Prostate gland (tissue), 2 donors: ENCODE measurements at regions not wholly inside any gene's neighbourhood (a gene's known extent, or its start where the extent isn't known, plus 50 kb on each side); places are given as distances from the start of the nearest gene placed in this dataset.

Source experiments
- DNase-seq: peaks from one replicate; pipeline ENCODE4 v3.0.0-alpha.2; 2019; ENCODE audit warnings: low spot score
- H3K27ac ChIP-seq, 2 donors: fragments of 200-600 bp; sonication (generic); 2 replicates each; pipeline ENCODE4 v1.5.1; 2017 to 2019
- H3K27me3 ChIP-seq: fragments of 200-600 bp; sonication (generic); replicated peaks from 2 replicates; pipeline ENCODE4 v1.5.1; 2019; ENCODE audit not compliant: insufficient read depth
- H3K36me3 ChIP-seq, 2 donors: fragments of 200-600 bp; sonication (generic); 1 replicate in 1 of 2; 2 replicates in 1 of 2; pipeline versions ENCODE4 v1.5.1 to v1.8.1; 2017 to 2019
- H3K4me1 ChIP-seq: fragments of 200-600 bp; sonication (generic); replicated peaks from 2 replicates; pipeline ENCODE4 v1.5.1; 2019
- H3K4me3 ChIP-seq, 2 donors: fragments of 200-600 bp; sonication (generic); 2 replicates each; pipeline ENCODE4 v1.5.1; 2017 to 2019
- H3K9me3 ChIP-seq: fragments of 200-600 bp; sonication (generic); 2 replicates; pipeline ENCODE4 v1.5.1; 2017
- CTCF ChIP-seq, 4 experiments: fragments of 200-600 bp in 2 of 4; fragments of 450-650 bp in 2 of 4; sonication (generic) in 2 of 4; IDR thresholded peaks; 1 replicate in 3 of 4; 2 replicates in 1 of 4; pipeline ENCODE4 v1.5.1; 2016 to 2019; ENCODE audit warnings: antibody characterized with exemption in 4 of 4, mild to moderate bottlenecking in 2 of 4, moderate library complexity in 2 of 4
- POLR2A ChIP-seq: fragments of 450-650 bp; IDR thresholded peaks from one replicate; pipeline ENCODE4 v1.6.1; 2016; ENCODE audit warnings: antibody characterized with exemption, mild to moderate bottlenecking
- POLR2AphosphoS5 ChIP-seq: sonication (generic); formaldehyde crosslinking; IDR thresholded peaks from one replicate; pipeline ENCODE4 v1.6.1; 2017; ENCODE audit warnings: antibody characterized with exemption
- WGBS: methylation state at CpG from one replicate; pipeline ENCODE4 v1.1.5; 2018; 5-methylcytosine and 5-hydroxymethylcytosine counted together
- intact Hi-C: fragments of 100-400 bp; cut with DNase I; formaldehyde crosslinking; loops from one replicate; pipeline ENCODE4 v1.14.2; 2022

DNA sequence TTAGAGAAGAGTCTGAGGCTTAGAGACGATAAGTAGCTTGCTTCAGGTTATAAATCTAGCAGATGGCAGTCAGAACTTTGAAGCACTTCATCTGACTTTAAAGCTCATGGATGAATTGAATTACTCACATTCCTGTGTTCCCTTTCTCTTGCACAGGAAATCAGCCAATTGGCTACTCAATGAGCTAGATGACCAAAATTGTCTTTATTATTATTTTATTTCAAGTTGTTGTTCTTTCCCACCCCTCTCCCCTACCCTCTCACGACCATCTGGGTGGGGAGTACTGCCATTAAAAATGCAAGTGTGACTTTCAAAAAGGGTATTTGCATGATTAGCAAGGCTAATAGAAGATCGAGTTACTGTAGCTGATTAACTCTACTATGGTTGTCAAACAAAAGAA is 491.1 kb downstream of the NR4A2 start:
- no peak overlapping the region for H3K4me3 ChIP-seq
- H3K36me3 ChIP-seq = no peaks in the 10 kb centered on the region
- no peaks in the 10 kb centered on the region for H3K27me3 ChIP-seq
- H3K9me3 ChIP-seq = no peaks in the 10 kb centered on the region
- intact Hi-C loops = no loop called here
- no peak for DNase-seq
- TF ChIP-seq CTCF (IDR thresholded peaks at IDR 0.05) (no peak), POLR2AphosphoS5 (no peak), POLR2A (no peak)
- WGBS = 22% methylated on average over 3 of the region's 3 CpGs
- H3K27ac ChIP-seq = no peak overlapping the region
- H3K4me1 ChIP-seq = no peaks in the 10 kb centered on the region

DNA sequence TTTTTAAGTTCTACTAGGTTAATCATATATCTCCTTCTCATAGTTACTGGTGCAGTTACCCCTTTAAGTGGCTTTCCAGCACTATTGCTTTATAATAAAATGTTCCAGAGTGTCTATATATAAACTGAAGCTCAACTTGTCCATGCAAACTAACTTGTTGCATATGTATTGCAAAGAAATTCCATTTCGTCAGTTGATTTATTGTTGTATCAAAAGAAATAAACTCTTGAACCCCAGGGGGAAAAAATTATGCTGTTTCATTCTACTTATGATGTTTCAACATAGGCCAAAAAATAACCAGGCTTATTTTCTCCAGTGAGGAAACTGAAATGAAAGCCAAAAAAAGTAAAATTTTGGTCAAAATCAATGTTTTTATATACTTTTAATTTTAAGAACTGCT is 491.9 kb downstream of the NR4A2 start:
- Histone ChIP-seq H3K9me3 (no peaks in the 10 kb centered on the region), H3K27ac (no peak overlapping the region), H3K4me1 (no peaks in the 10 kb centered on the region), H3K27me3 (no peaks in the 10 kb centered on the region), H3K36me3 (no peaks in the 10 kb centered on the region), H3K4me3 (no peak overlapping the region)
- WGBS = 73% methylated on average over 1 of the region's 1 CpG
- intact Hi-C loops = no loop called here
- DNase-seq = no peak
- TF ChIP-seq POLR2AphosphoS5 (no peak), CTCF (IDR thresholded peaks at IDR 0.05) (no peak), POLR2A (no peak)

GRCh38 chr2:155839991-155840390 is 492.5 kb downstream of the NR4A2 start:
- DNase-seq = no peak
- H3K27me3 ChIP-seq = no peaks in the 10 kb centered on the region
- 62% methylated on average over 2 of the region's 2 CpGs for WGBS
- no peaks in the 10 kb centered on the region for H3K36me3 ChIP-seq
- H3K4me1 ChIP-seq = no peaks in the 10 kb centered on the region
- TF ChIP-seq POLR2A (no peak), CTCF (IDR thresholded peaks at IDR 0.05) (no peak), POLR2AphosphoS5 (no peak)
- intact Hi-C loops = no loop called here
- H3K9me3 ChIP-seq = no peaks in the 10 kb centered on the region
- H3K27ac ChIP-seq = no peak overlapping the region
- H3K4me3 ChIP-seq = no peak overlapping the region

DNA sequence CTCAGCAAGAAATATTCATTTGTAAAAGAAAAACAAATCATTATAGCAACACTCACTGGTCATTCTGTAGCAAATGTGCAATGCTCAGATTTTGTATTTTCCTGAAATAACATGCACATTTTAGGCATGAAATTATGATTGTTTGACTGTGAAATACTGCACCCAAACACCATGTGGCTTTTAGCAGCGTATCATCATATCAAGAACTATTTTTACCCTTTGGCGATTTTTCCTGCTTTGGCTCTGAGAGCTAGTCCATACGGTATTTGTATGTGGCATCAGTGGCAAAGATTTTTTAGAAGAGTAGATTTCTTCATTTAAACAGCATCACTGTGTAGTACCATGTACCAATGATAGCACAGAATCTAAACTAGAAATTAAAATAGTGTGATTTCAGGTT is 493.1 kb downstream of the NR4A2 start:
- no peaks in the 10 kb centered on the region for H3K9me3 ChIP-seq
- H3K27me3 ChIP-seq = no peaks in the 10 kb centered on the region
- H3K27ac ChIP-seq = no peak overlapping the region
- no peaks in the 10 kb centered on the region for H3K36me3 ChIP-seq
- 79% methylated on average over 3 of the region's 3 CpGs for WGBS
- H3K4me1 ChIP-seq = no peaks in the 10 kb centered on the region
- DNase-seq = no peak
- no peak overlapping the region for H3K4me3 ChIP-seq
- TF ChIP-seq POLR2AphosphoS5 (no peak), CTCF (IDR thresholded peaks at IDR 0.05) (no peak), POLR2A (no peak)
- intact Hi-C loops = no loop called here

DNA sequence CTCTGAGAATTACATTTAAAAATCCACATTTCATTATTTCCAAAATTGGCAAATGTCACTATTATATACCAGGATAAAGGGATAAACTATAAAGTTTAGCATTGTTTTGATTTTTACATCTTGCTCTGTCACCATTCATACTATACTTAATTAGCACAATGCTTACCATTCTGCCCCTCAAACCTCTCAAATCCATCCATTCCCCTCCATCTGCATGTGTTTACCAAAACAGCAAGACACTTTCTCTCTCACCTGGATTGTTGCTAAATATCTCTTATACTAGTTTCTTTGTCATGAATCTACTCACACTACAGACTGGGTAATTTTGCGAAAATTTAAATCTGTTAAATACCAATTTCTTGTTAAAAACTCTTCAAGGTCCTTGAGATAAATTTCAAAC is 496.1 kb downstream of the NR4A2 start:
- no peaks in the 10 kb centered on the region for H3K9me3 ChIP-seq
- WGBS = 88% methylated on average over 1 of the region's 1 CpG
- no peak overlapping the region for H3K4me3 ChIP-seq
- DNase-seq = no peak
- no peaks in the 10 kb centered on the region for H3K36me3 ChIP-seq
- H3K27me3 ChIP-seq = no peaks in the 10 kb centered on the region
- no peaks in the 10 kb centered on the region for H3K4me1 ChIP-seq
- H3K27ac ChIP-seq = no peak overlapping the region
- TF ChIP-seq CTCF (IDR thresholded peaks at IDR 0.05) = no peak
- TF ChIP-seq POLR2AphosphoS5 = no peak
- TF ChIP-seq POLR2A = no peak
- intact Hi-C loops = no loop called here
